NCI-H82 (cell line): ENCODE measurements at regions not wholly inside any gene's neighbourhood (a gene's known extent, or its start where the extent isn't known, plus 50 kb on each side); places are given as distances from the start of the nearest gene placed in this dataset.
"Not testable (repeated sequence)": the region's sequence is repeated elsewhere in the genome, so short reads cannot be mapped to it uniquely, and the experiment has no call there.

ENCODE experiments used
- DNase-seq: peaks from one replicate; lab custom pipeline; 2025; lab: John Stamatoyannopoulos, UW

DNA sequence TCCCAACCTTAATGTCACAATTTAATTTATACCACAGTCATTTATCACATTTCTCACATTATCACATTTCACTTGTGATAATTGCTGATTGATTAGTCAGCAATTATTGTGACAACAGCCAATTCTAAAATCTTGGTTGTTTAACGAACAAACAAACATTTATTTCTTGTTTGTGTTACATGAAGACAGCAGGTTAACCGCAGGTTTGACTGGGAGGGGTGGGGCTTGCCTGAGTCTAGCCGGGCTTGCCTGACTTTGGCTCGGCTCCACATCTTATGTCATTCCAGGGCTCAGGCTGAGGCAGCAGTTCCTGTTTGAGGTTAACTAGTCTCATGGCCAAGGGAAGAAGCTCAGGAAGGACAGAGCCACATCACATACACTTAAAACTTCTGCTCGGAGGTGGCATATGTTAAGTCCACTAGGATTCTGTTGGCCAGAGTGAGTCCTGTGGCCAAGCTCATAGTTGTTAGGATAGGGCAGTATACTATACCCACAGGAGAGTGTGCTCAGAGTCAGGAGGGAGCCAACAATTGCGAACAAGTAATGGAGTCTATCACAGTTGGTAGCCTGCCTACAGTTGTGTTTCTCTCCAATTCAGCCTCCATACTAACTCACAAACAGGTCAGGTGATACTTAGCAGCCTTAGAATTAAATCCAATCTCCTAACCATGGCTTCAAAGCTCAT, 90.0 kb upstream of the IFNGR1 start:
- peak; percentile 16 for DNase-seq

DNA sequence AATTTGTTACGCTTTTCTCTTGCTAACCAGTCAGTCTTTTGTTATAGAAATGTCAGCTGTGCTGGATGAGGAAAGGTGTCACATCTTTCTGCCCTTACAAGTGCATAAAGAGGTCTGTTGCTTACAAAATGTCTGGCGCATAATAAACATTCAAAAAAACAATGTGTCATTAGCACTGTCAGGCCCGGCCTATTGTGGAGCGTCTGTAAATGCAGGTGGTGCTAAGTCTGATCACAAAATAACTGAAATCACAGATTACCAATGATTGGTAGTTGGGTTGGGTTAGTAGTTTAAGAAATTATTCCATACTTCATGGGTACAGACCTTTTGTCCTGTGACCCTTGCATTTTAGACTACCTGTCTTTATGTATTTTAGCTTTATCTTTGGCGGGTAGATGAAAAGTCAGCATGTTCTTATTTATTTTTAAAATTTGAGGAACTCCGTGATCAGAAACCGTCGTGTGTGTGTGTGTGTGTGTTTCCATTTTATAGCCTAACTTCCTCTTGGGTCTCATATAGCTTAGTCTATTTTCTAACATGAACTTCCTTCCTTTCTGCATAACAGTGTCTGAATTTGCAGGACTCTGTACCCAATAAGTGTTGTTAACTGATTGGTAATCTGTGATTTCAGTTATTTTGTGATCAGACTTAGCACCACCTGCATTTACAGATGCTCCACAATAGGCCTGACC, 88.1 kb upstream of the IFNGR1 start:
- no peak for DNase-seq

DNA sequence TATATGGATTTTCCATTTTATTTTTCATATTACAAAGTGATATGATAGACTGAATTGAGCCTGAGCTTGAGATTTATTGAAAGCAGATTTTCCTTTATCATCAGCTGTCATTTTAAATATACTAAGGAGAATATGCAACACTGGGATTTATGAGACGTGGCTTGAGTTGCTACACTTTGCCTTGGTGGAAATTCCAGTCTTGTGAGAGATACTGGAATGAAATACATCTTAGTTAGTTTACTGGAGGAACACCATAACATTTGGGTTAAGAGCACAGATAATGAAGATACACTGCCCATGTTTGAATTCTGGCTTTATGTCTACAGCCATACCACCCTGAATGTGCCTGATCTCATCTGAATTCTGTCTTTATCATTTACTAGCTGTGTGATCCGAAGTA, 86.5 kb upstream of the IFNGR1 start:
- no peak for DNase-seq

DNA sequence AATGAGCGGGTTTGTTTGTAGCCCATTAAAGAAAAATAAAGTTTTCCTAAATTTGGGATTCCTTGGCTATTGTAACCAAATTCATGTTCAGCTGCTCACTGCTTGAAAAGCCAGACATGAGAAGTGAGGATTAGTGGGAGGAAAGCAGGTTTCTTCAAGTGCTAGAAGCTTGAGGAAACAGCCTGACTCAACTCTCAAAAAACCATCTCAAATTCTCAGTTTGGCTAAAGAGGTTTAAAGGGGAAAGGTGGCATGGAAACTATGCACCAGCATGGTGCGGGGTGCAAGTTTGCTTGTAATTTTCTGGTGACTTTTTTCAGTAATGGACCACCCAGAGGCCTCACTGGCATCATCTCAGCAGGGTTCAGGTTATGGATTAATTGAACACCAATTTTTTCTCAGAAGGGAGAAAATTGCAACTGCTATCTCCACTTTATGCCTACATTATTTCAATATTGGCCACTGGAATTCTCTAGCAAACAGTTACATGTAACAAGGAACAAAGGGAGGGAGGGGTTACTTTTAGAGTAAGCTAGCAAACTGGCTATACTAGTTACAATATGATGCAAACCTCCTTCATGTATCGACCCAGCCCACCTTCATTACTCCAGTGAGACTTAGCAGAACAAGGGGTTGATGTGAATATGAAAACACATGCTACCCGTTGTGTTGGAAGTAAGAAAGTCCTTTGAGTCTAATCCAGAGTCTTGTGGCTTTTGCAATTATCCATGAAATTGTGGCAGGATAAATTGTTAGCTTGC, 85.0 kb upstream of the IFNGR1 start:
- no peak for DNase-seq

DNA sequence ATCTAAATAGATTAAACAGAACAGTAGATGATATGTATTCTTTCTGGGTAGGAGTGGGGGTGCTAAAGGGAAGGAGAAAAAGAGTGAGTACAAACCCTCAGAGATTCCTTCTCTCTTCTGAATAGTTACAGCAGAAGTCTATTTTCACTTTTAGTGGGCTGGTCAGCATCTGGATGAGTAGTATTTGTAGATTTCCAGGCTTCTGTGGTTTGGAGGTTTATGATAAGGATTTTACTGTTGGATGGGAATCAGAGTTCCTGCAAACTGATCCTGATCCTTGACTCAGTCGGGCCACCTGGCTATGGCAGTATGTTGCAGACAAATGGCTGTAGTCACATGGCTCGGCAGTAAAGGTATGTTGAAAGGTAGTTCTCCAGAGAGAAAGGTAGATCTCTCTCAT, 84.3 kb upstream of the IFNGR1 start:
- no peak for DNase-seq

DNA sequence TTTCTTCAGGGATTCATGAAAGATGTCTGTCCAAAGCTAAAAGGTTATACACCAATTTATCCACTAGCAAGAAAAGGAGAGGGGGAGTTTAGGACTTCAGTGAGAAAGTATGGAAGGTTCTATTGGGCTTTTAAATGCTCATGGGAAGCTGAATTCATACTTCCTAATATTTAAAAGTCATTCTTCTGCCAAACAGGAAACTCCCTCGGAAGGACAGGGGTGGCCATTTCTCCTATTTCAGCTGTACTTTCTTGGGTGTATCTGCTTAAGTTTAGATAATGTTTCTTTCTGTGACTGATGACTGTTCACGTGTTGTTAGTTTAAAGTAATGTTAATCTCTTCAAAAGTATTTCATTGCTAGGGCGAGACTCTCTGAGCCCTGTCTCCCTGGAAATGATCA, 80.5 kb upstream of the IFNGR1 start:
- no peak for DNase-seq

DNA sequence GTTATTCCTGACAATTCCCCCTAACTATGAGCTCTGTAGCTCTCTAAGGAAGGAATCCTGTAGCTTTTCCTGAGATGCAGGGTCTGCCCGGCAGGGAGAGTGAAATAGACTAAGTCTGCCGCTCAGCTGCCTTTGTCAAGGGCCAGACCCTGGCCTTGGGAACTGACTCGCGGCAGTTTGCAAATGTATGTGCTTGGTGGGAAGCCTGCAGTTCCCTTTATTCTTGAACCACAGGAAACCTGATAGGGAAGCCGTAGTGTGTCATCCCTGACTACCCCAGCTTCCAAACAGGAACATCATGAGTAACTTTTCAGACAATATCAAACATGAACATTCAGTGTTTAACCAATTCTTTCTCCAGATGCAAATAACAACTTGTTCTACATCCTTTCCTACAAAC, 78.7 kb upstream of the IFNGR1 start:
- no peak for DNase-seq

DNA sequence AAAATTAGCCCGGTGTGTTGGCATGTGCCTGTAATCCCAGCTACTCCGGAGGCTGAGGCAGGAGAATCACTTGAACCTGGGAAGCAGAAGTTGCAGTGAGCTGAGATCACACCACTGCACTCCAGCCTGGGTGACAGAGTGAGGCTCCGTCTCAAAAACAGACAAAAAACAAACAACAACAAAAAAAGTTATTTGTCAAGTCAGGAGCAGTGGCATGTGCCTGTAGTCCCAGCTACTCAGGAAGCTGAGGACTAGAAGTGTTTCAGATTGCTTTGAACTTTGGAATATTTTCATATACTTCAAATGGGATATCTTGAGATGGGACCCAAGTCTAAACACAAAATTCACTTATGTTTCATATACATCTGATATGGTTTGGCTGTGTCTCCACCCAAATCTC, 73.1 kb upstream of the IFNGR1 start:
- DNase-seq, result not testable (repeated sequence)

DNA sequence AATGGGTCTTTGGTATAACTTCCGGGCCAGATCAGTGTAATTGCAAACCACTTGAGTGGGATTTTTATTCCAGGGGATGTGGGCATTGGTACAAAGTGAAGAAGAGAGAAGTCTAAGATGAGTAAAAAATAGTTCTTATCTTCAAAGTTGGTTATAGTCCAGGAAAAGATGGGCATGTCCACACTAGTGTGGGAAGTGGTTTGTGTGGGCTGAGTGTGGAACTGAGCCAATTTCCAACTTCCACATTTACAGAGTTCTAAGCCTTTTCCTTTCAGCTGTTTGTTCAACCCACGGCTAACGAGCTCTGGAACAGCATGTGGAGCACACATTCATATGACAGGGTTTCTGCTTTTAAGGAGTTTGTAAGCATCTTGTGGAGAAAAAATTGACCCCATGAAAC, 72.3 kb upstream of the IFNGR1 start:
- no peak for DNase-seq

DNA sequence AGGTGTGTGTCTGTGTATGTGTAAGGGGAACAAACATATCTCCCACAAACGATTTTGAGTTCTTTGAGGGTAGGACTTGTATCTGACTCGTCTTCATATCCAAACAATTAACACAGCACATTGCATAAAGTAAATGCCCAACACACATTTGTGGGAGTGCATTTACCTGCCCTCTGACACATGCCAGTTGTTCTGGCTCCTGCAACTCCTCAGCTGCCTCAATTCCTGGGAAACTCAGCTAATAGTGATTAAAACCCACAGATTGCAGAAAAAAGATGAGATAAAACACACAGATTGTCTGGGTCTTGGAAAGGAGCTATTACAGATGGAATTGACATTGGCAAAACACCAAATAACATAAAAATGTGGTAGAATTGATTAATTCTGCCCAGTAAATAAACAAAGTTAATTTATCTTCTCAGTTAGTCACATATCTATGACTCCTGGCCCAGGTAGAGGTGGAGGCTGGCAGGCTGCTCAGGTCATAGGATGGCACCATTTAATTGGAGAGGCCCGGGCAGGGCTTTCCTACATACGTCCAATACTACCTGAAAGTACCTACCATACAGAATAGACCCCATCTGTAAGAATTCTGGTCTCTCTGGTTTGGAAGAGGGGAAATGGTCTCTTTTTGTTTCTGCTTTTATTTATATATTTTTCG, 71.5 kb upstream of the IFNGR1 start:
- DNase-seq, result no peak

DNA sequence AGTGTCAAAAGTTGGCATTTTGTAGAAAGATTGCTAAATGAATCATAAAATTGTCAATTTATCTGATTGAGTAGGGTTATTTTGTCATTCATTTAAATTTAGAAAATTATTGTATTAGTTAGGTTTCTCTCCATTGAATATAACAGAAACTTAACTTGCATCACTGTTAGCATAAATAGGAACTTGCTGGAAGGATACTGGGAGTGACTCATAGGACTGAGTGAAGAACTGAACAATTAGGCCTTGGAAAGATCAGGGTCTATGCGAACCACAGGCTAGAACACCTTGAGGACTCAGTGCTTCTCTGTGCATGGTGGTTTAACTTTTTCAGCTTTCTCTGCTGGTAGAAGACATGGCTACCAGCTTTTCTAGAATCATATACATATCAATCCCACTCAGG, 67.7 kb upstream of the IFNGR1 start:
- DNase-seq, result no peak

DNA sequence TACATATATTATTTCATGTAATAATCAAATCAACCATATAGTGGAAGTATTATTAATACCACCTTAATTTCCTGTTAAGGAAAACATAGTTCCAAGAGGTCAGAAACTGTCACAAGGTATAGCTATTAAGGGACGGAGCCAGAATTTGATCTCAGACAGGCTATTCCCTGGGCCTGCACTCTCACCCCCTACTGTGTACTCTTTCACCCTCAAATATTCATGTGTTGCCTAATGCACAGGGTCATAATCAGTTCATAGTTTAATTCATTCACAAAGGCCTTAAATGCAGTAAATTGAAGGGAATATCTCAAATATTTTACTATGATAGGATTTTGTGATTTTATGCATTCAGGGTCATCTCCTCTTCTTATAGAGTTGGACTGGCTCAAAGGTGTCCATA, 67.2 kb upstream of the IFNGR1 start:
- no peak for DNase-seq

DNA sequence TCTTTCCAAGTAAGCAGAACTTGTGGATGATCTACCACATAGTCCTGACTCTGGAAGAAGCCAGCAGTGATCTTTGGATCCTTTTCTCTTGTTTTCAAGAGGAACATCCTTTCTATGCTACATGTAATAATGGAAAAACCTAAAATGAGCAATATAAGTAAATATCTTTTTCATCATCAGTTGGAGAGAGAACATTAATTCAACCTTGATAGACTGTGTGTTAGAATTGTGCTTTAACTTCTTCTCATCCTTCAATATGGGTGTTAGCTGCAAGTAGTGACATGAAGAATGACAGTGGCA, 65.6 kb upstream of the IFNGR1 start:
- no peak for DNase-seq

DNA sequence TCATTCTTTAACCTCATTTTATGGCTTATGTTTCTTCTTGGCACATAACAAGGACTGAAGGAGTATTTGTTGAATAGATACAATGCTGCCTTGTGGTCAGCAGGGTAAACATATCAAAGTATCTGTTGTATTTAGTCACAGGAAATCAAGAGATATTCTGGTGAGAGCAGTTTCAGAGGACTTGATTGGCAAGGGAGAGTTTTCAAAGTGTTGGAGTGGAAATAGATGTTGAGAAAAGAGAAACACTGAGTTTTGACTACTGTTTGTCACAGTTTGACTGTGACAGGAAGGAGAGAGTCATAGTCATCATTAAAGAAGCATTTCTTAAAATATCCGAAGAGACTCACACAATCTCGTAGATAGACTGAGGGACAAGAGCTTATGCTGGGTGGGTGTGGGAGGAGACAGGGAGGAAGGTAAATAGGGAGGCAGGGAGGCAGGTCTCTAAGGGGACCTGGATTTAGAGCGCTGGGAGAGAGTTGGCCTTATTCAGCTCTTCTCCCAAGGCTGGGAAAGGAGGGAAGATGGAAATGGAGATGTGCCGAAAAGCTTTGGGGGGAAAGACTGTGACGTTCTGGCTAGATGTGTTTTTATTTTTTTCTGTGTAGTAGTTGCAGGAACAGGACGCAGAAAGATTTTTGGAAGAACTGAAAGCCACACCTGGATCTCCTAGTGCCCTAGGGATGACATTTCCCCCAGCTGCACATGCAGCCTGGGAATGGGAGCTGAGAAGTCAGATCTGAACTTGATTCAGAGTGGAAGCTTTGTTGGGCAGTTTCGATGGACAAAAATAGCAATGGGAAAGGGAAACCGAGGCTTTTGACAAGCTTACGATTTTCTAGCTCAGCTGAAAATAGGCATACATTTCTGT, 65.0 kb upstream of the IFNGR1 start:
- DNase-seq, result no peak

DNA sequence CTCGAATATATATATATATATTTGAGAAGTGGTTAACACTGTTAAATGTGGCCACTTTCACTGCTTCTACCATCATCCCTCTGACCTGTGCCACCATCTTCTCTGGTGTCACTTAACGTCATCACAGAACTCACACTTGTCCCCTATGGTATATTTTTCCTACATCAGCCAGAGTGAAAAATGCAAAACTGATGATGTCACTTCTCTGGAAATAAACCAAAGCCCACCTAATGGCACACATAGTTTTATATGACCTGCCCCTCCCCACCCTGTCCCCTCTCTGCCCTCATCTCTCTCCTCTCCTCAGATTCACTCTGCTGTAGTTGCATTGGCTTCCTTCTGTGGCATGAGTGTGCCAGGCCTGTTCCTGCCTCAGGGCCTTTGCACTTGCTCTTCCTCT, 63.9 kb upstream of the IFNGR1 start:
- no peak for DNase-seq

DNA sequence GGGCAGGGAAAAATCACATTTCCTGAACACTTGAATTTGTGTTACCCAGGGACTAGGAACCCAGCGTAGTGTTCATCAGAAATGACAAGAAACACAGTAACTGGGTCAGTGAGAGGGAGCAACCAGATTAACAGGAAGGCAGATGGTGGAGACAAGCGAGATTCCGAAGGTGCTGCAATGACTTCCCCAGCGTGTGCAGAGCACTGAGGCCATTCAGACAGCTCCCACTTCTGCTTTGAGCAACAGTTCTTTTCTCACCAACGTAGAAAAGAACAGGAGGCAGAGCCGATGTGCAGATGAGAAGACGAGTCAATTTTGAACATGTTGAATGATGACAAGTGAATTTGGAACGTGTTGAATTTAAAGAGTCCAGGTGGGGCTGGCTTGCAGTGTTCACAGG, 63.1 kb upstream of the IFNGR1 start:
- DNase-seq, result peak; percentile 26

DNA sequence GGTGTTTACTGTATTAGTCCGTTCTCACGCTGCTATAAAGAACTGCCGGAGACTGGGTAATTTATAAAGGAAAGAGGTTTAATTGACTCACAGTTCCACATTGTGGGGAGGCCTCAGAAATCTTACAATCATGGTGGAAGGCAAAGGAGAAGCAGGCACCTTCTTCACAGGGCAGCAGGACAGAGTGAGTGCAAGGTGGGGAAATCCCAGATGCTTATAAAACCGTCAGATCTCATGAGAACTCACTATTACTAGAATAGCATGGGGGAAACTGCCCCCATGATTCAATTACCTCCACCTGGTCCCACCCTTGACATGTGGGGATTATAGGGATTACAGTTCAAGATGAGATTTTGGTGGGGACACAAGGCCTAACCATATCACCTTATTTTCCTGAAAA, 60.1 kb upstream of the IFNGR1 start:
- peak; percentile 58 for DNase-seq

DNA sequence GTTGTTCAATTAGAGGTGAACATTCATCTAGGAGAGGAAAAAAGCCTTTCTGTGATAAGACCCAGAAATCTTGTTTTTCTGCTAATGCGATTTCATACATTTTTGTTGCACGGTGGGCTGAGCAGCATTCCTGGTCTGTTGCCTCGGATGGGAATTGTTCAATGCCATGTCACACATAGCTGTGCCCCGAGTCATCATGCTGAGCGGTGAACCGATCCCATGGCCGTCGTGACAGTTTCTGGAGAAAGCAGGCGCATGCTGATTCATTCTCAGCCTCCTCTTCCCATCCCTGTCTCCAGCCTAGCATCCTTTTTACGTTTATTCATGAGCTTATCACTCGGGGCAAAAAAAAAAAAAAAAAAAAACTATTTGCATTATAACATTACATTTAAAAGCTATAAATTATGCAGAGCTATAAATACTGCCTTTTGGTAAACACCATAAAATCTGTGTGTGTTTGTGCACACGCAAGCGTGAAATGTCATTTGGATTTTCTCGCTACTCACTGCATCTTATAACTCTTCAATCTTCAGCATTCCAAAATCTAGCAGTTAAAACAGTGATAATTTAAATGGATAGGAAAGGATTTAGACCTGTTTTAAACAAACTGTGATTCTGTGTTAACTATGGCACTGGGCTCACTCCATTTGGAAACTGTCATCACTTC, 58.9 kb upstream of the IFNGR1 start:
- no peak for DNase-seq

DNA sequence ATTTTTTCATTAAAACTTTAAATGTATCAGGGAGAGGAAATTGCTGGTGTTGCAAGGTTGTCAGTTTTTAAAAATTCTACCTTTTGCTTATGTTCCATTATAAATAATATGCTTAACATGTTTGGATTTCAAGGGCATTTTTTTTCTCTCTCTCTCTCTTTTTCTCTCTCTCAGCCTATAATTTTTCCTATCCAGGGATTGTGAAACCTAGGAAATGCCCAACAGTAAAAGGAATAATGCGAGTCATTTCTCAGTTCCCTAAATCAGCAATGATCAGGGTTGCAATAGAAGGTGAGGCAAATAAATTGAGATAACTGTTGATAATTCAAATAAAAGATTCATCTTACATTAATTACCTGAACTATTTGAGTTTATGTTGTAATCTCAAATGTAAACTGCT, 53.2 kb upstream of the IFNGR1 start:
- DNase-seq, result no peak

DNA sequence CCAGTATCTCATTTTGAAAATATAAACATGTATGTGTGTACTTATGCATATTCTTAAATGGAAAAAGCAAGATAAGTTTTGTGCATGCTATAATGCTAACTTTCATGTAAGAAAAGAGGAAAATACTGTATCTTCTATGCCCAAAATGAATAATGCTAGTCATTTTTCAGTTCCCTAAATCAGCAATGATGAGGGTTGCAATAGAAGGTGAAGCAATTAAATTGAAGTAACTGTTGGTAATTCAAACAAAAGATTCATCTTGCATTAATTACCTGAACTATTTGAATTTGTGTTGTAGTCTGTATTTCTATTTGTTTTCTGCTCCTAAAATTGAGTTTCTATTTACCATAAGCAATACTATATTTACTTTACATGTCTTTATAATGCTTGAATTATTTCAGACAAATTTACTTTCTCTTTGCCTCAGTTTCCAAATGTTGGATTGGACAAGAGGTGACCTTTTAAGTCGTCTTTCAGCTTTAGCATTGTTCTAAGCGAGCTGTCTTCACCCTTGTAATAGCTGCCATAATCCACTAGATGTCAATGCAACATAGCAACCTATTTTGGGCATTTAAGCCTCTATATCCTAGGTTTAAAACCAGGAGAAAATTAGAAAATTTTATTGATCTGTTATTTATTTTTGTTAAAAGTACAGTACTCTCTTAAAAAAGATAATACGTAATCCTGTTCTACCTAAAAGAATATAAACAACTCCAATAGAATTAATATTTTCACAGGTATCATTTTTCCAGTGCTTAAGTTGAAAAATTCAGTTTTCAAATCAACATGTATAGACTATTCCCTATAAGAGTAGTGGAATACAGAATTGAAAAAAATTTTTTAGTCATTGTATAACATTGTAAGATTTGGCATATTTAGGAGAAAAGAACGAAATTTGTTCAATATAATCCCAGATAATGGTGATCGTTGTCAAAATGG, 52.3 kb upstream of the IFNGR1 start:
- peak; percentile 71 for DNase-seq
